GM19467 (cell line): ENCODE measurements at regions not wholly inside any gene's neighbourhood (a gene's known extent, or its start where the extent isn't known, plus 50 kb on each side); places are given as distances from the start of the nearest gene placed in this dataset.
A peak's percentile ranks its signal among the peaks of the same experiment; 100 is the strongest.

Experiments used
- ATAC-seq: cut with Tn5 transposase; IDR thresholded peaks from one replicate; pipeline ENCODE4 v1.9.1; 2021; ENCODE audit warnings: mild to moderate bottlenecking, moderate library complexity; ENCODE audit not compliant: unreplicated experiment

- ATAC-seq = no peak
These were observed 366.4 kb downstream of the KLF12 start for GRCh38 chr13:73767747-73768315.

GRCh38 chr13:73767191-73767741 lies 366.9 kb downstream of the KLF12 start:
- ATAC-seq = no peak

DNA sequence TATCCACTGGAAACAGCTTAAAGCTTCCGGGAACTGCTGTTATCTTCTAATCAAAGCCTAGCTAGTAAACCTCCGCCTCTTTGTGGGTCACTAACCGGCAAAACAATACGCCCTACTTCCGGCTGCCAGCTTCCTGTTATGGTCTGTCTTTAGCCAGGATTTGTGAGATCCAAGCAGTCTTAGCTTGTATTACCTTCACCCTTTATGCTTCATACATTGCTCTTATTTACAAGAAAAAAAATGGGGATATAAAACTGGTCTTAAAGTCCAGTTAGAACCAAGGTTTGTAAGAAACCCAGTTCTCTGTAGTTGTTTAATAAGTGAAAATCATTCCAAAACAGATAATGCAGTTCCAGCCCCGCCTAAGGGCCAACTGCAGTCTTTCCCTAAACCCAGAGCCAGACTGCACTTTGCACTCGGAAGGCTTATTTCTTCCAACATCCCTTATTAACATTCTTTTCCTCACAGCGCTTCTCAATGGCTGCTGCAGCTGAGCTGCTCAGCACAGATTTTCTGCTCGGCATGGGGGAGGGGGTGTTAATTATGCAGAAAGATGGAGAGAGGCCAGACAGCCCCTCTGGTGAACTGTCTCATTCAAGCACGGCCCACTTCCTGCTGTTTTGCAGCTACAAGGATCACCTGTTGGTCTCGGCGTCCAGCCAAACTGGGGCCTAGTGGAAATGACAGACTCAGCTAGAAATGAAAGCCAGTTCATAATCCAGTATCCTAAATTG lies 368.4 kb downstream of the KLF12 start:
- ATAC-seq = peak; percentile 78

DNA sequence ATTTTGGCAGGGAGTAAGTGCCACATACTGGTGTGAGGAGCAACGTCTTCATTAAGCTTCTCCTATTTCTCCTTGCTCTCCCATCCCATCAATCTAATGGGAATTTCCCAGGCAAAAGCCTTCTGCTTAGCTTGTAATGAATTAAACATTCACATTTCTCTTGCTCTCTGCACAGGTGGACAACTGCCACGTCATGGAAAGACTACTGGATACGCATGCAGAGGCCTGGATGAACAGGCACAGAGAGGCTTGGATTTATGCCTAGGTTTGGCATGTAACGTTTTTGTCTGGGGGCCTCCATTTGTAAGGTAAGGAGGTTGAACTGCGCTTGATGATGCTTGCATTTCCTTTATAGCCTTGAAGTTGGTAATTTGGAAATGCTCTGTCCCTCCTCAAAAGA lies 374.8 kb downstream of the KLF12 start:
- ATAC-seq = no peak

- no peak for ATAC-seq
These were observed 376.5 kb downstream of the KLF12 start for GRCh38 chr13:73757481-73758233.

DNA sequence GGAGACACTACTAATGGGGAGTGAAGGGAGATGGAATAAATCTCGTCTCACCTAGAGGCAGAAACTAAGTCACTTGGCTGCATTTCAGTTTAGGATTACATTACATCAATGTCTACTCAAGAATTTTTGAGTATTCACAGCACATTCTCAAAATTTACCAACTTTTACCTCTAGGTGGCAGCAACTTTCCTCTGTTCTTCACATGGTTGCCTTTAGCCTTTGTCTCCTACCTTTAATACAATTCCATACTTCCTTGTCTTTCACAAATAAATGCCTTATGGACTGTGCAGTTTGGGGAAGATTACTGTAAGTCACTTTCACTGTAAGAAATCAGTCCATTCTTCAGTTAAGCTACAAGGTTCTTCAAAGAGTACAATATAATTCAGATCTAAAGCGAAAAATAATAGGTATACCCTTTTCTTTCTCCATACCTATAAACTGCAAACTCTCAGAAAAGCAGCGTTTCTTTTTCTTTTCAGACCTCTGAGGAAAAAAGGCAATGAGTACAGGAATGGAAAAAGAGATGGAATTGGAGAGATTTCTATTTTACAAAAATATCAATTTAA lies 379.4 kb downstream of the KLF12 start:
- peak; percentile 65 for ATAC-seq

GRCh38 chr13:73754241-73754640 lies 380.0 kb downstream of the KLF12 start:
- ATAC-seq = no peak

DNA sequence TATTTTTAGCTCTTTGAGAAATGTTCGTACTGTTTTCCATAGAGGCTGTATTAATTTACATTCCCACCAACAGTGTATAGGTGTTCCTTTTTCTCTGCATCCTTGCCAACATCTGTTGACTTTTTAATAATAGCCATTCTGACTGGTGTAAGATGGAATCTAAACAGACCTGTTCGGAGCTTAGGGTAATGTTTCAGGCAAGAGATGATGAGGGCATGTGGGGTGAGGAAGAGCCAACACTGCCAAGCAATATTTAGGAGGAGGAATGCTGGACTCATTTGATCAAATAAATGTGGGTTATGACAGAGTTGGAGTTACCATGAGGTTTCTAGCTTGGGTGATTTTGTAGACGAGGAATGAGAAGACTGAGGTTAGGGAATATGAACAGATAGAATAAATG lies 382.9 kb downstream of the KLF12 start:
- ATAC-seq = no peak

DNA sequence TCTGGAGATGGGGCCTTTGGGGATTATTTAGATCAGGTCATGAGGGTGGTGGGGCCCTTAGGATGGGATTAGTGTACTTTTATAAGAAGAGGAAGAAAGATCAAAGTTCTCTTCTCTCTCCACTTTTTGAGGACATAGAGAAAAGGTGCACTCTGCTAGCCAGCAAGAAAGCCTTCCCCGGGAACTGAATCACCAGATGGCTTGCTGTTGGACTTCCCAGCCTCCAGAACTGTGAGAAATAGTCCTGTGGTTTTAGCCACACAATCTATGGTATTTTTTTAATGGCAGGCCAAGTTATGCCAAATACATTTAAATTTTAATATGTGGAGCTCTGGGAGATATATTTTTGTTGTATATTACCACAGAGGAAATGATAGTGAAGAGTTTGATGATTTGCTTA lies 385.8 kb downstream of the KLF12 start:
- no peak for ATAC-seq

GRCh38 chr13:73745190-73745589 lies 389.0 kb downstream of the KLF12 start:
- ATAC-seq = no peak

DNA sequence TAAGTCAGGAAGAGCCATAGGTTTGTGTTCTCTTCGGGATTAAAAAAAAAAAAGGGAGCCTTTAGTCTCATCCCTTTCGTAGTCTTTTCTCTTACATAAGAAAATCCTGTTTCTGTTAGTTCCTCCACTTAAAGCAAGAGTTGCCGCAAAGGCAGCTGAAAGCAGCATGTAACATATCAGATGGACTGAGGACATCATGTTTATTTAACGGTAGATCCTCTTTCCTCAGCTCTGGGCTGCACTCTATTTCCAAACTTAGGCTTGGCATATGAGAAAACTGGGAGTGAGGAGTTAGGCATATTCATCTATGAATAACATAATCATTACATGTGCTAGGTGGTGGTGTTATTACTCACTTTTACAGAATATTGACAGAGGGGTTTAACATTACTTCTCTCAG lies 391.2 kb downstream of the KLF12 start:
- ATAC-seq = no peak

DNA sequence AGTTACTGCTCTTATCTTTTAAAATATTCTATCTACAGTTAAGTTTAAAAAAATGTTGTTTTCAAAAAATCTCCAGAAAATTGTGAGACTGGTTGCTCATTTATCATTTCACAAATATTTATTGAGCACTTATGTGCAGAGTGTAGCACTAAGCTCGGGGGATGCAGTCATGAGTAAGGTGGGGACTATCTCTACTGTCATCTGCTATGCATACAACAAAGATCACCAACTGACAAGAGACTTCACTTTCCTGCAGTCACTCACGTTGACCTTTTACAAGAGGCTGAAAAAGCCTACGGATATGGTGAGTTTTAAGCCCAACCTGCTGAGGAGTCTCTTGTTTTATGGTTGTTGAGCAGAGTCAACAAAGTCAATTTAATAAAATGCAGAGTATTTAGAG lies 392.5 kb downstream of the KLF12 start:
- no peak for ATAC-seq

DNA sequence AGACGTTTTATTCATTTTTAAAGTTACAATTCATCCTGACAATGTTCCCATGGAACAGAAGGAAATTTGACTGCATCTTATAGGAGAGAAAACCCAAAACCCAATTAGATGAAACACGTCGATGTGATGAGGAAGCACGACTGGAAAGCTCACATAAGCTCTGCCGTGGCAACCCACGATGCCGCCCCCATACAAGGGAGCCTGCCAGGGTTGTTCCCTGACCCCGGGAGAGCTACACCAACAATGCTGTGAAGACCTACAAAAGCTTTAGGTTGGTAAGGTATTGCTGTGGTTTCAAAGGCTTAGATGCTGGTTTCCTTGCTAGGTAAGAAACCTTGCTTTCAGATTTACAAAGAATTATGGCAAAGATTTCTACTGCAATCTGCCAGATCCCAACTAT lies 393.1 kb downstream of the KLF12 start:
- ATAC-seq = no peak

- no peak for ATAC-seq
These were observed 393.5 kb downstream of the KLF12 start for GRCh38 chr13:73740666-73741065.

- no peak for ATAC-seq
These were observed 394.8 kb downstream of the KLF12 start for GRCh38 chr13:73739394-73739793.

- ATAC-seq = no peak
These were observed 395.6 kb downstream of the KLF12 start for GRCh38 chr13:73738626-73739025.

DNA sequence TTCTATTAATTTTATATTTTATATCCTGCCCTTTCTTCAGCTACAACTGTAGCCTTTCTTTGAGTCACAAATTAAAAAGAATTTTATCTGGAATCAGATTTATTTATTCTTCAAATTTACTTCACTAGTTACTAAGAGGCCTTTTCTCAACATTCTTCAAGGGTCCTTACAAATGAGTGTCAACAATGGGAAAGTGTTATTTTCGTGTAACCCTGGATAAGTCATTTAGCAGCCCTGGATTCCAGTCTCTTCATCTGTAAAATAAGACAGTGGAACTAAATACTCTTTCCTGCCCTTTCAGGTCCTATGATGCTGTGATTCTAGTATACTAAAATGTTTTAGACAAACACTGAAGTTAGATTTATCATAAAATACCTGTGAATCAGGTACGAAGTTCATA lies 397.0 kb downstream of the KLF12 start:
- ATAC-seq = no peak

DNA sequence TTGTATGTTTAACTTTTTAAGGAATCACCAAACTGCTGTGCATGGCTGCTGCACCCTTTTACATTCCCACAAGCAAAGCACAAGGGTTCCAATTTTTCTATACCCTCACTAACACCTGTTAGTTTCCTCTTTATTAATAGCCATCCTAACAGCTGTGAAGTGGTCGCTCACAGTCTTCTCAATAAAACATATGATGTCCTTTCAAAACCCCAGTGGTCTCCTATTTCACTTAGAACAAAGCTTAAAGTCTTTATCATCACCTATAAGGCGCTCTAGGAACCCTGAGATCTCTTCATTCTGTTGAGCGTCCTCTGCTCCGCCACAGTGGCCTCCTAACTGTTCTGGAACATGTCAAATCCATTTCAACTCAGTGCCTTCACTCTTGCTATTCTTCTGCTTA lies 400.5 kb downstream of the KLF12 start:
- no peak for ATAC-seq

- no peak for ATAC-seq
These were observed 401.9 kb downstream of the KLF12 start for GRCh38 chr13:73732350-73732749.

DNA sequence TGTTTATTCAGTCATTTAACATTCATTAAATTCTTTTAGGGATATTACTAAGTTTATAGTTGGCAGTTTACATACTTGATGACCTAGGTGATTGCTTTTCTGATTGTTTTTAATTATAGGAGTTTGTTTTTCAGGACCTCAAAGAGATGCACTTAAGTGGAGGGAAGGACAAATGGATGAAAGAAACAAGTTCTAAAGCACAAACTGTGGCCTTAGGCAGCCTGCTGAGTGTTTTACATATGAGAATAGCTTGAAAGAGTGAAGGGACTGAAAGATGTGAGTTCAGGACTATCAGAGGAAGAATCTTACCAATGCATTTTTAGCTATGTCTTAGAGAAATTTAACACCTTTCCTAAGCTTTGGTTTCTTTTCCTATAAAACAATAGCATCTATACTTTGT lies 402.6 kb downstream of the KLF12 start:
- ATAC-seq = no peak

DNA sequence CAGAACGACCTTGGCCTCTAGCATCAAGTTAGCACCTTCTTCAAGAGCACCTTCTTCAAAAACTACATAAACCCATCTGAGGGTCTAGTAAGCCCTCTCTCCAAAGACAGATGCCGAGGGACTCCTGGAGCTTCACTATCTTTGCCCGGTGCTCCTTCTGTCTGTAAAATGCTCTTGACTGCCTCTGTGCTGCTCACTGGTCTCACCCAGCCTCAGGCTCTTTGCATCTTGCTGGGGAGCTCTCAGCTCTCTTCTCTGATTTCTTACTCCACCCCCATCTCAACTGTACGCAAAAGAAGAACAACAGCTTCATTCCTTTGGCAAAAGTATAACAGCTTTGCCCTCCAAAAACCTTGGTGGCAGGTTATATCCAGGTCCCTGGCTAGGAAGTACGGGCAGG lies 404.2 kb downstream of the KLF12 start:
- no peak for ATAC-seq

DNA sequence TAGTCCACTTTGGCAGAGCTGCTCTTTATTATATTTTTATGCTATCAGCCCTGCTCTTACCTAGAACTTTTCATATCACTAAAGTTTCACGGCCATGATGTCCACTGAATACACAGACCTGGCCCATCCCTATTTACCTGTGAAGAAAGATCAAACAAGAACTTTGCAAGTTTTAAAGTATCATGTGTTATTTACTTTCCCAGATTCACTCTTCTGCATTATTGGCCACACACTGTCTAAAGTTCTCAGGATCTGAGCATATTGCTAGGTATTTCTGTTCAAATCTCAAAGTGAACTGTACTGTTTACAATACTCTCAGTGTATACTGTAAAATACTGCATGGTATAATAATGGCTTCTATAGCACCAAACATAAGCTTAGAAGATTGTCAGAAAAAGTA lies 405.2 kb downstream of the KLF12 start:
- ATAC-seq = no peak
